8988T (cell line): ENCODE measurements at regions not wholly inside any gene's neighbourhood (a gene's known extent, or its start where the extent isn't known, plus 50 kb on each side); places are given as distances from the start of the nearest gene placed in this dataset.
"Not testable (repeated sequence)": the region's sequence is repeated elsewhere in the genome, so short reads cannot be mapped to it uniquely, and the experiment has no call there.

Experiments
- DNase-seq: peaks from one replicate; pipeline ENCODE4 v3.0.0; 2011

DNA sequence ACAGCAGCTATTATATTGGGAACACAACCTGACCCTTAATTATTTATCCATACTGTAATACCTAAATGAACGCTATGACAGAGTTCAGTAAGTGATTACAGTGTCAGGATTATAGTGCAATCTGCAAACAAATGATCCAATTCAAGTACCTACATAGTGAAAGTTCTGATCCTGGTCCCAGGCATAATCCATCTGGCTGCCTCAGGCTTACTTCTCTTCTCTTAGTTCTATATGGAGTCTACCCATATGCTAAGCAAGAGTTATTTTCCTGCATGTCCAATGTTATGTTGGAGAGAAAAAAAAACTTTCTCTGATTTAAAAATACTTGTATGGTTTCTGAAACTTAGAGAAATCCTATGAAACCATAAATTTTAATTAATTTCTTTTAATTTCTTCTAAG lies 1487.7 kb upstream of the SLC10A2 start:
- no peak for DNase-seq

DNA sequence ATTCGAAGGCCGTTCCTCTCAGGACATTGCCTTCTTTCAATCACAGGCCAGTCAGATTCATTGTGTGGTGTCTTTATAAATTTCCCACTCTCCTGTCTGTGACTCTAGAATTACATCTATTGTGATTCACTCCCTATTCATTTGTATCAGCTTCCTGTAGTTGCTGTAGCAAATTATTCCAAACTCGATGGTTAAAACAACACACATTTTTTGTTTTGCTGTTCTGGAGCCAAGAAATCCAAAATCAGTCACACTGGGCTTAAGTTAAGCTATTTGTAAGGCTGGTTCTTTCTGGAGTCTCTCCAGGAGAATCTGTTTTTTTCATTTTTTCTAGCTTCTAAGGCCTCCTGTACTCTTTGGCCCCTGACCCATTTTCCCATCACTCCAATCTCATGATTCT lies 1487.0 kb upstream of the SLC10A2 start:
- DNase-seq: no peak

DNA sequence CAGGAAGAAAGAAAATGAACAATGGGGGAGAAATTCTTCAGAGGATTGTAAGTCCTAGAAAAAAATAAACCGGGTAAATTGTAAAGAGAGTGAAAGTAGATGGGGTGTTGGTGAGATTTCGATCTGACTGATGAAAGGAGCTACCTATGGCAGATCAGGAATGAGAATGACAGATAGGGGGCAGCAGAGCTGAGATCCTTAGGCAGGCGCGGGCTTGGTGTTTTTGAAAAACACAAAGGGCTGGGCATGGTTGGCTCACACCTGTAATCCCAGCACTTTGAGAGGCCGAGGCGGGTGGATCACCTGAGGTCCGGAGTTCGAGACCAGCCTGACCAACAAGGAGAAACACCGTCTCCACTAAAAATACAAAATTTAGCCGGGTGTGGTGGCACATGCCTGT lies 1468.6 kb upstream of the SLC10A2 start:
- no peak for DNase-seq

DNA sequence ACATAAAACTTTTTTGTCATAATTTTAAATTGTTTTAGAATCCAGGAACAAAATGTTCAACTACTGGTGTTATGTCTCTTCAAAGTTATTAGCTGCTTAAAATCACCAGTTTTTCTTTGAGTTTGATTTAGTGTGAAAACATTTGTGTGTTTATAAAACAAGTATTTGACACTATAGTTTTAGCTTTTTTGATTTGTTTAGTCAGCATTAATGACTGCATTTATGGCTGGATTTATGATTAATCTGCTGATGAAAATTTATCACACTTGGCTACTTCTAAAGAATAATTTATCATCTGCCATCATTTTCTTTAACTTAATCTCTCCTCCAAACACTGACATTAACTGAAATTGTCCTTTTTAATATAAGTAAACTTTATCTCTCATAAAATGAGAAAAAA lies 1465.9 kb upstream of the SLC10A2 start:
- no peak for DNase-seq

DNA sequence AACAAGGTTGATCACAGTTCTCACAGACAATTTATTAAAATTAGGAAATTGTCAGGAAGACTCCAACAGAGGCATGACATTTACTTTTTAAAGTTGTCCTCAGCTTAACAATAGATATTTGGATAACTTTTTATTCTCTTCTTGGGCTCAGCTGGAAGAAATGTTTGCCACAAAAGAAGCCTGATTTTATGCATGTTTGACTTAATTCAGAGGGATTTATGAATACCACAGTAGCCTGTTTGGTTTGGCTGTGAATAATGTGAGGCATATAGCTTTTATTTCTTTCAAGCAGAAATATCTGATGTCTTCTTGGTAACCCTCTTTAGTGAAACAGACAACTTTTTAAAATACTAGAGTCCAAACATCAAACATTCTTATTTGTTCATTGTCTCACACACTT lies 1464.5 kb upstream of the SLC10A2 start:
- DNase-seq: no peak

DNA sequence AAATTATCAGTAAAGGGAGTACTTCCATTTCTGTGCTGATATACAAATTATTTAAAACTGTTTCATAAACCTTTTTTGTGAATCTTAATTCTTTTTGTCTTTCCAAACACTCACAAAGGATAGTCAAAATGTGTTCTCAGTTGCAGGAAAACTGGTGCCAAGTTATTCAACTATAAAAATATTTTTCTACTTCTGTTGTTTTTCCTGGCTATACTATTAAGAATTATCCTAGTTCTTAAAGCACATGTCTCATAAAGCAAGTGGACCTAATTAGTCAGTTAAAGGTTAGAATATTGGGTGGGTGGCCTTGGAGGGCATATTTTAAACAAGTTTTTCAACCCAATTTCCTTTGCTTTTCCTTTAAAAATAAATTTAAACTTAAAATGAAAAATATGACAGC lies 1460.3 kb upstream of the SLC10A2 start:
- DNase-seq: no peak

DNA sequence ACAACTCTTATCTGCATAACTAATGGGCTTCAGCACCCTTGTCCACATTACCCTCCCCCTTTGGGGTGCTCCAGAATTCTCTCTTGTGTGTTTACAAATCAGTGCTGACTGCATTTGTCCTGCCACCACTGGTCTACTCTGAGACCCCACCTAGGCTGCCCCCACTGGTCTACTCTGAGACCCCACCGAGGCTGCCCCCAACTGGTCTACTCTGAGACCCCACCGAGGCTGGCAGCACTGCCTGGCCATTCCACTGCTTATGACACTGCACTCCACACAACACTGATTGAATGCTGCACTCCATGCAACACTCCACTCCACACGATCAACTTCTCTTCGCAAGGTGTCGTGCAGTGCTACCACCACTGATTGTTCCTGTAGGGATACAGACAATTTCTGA lies 1459.2 kb upstream of the SLC10A2 start:
- no peak for DNase-seq

DNA sequence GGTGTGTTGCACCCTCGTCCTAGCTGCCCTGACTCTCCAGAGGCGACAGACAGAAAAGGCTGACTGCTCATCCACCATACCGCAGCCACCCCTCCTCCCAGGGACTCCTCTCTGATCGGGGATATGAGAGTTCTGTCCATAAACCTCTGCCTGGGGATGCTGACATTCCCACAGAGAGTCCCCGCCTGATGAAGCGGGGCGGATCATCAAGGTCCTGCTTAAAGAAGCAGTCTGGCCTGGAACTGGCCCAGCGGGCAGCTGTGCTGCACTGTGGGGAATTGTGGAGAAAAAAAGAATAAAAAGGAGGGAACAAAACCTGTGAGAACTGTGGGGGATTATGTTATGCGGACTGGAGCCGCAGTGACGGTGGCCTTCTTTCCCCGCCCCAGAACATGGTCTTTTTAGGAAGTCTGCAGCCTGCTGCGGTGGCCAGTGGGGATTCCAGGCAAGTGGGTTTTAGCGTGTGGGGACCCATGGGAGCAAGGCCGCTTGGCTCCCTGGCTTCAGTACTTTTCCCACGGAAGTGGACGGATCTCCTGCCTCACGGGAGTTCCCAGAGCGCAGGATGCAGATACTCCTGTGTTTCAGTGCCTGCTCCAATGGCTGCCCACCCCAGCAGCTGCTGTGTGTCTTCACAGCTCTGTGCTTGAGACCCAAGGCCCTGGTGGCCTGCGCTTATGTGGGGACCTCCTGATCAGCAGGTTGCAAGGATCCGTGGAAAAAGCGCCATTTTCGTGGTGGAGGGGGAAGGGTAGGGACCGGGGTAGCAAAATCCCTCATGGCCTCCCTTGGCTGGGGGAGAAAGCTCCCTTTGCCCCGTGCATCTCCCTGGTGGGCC lies 1456.2 kb upstream of the SLC10A2 start:
- no peak for DNase-seq

DNA sequence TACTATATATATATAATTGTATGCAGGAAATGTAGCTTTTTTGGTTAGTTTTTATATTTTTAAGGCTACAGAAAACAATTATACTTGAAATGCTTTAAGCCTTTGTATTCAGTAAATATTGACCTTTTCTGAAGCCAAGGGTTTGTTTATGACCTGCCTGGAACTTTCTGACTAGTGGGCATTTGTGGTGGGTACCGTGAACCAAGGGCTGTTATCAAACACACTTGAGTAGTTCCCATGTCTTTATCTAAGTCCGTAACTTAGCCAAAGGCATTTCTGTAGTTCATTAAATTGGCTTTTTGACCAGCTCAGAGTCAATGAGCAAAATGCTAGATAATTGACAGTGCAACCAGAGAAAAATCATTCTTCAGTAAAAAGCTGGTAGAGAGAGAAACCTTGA lies 1444.2 kb upstream of the SLC10A2 start:
- DNase-seq: no peak

DNA sequence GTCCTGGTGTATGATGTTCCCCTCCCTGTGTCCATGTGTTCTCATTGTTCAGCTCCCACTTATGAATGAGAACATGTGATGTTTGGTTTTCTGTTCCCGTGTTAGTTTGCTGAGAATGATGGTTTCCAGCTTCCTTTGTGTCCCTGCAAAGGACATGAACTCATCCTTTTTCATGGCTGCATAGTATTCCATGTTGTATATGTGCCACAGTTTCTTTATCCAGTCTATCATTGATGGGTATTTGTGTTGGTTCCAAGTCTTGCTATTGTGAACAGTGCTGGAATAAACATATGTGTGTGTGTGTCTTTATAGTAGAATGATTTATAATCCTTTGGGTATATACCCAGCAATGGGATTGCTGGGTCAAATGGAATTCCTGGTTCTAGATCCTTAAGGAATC lies 1427.3 kb upstream of the SLC10A2 start:
- DNase-seq: not testable (repeated sequence)

DNA sequence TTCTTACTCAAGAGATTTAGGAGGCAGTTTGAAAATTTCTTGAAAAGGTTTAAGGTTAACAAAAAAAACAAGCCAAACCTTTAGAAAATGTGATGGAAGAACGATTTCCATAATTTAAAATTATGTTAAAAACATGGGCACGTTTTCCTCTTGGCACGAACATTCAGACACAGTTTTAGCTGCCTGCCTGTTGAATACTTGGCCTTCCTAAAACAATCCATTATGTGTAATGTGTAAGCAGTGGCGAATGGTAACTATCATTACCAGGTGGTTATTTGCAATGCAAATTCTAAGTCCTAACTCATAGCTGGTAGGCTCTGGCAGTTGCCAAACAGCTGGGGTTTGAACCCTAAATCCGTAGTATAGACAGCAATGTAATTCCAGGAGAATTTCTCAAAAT lies 1425.7 kb upstream of the SLC10A2 start:
- no peak for DNase-seq

DNA sequence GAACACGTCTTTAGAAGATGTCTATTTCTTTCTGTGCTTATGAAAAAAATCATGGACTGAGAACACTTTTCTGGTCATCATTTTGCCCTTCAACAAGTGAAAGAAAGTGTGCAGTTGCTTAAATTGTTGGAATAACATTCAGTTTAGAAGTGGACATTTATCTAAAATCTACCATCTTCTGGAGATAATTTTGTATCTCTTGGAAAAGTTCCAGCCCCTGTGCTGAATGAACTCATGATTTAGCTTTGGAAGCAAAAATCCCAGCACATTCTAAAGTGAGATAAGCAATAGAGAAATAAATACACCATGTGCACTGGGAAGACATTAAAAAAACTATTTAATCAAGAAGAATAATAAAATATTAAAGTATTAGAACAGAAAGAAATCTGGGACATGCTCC lies 1420.8 kb upstream of the SLC10A2 start:
- DNase-seq: no peak

DNA sequence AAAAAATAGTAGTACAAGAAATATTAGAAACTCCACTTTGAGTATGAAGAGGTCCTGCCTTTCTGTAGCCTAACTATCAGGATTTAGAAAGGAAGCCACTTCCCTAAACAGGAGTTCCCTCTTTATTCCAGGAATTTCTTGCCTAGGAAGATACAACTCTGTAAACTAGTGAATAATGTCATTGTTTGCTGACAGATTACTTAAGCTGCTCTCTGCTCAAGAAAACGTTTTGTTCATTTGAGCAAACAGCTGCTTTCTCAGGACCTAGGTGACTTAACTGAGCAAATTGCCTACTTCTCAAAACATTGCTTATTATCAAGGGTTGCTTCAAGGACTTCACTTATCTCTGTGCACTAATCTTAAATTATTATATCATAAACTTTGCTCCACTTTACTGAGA lies 1419.4 kb upstream of the SLC10A2 start:
- DNase-seq: no peak

DNA sequence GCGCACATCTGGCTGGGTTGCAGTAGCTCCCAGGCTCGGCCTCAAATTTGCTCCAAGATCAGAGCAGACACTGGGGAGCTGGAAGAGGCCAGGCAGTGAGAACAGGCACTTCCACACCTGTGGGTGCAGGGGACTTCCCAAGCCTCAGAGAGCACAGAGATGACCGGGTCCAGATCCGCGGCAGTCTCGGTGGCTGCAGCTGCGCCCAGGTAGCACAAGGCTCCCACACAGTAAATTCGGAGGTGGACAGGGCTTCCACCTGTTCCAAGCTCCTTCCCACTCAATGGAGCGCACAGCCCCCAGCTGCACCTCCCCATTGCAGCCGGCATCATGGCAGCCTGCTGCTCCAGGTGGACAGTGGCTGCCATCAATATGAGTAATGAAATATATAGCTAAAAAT lies 1417.4 kb upstream of the SLC10A2 start:
- DNase-seq: no peak

DNA sequence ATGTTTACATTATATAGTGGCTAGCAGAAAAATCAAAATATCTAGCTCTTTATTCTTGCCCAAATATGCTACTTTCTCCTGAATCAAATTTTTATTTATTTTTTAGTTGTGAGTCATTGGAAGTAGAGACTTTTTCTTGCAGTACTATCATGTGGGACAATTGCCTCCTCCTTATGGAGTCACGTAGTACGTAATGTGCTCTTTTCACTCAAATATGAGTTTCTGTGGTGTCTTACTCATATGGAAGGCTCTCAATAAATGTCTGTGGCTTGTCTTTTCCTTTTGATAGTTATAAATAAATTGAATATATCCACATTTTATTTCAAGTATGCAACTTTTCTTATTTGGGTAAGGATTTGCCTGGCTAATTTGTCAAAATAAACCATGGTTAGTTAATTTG lies 1411.0 kb upstream of the SLC10A2 start:
- DNase-seq: no peak

DNA sequence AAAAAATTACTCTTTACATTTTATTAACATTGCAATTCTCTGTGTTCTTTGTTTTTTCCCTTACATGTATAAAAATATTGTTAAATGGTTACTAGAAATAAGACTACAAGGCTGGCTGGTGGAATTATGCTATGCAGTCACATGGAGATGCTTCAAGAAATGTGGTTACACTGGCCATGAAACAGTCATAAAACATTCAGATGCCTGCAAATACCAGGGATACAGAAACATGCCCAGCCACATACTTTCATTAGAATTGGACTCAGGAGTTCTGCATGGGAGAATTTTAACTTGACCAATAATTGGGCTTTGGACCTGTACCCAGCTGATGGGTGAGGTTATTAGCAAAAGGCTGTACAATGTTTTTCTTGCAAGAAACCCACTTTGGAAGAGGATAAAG lies 1407.7 kb upstream of the SLC10A2 start:
- no peak for DNase-seq

DNA sequence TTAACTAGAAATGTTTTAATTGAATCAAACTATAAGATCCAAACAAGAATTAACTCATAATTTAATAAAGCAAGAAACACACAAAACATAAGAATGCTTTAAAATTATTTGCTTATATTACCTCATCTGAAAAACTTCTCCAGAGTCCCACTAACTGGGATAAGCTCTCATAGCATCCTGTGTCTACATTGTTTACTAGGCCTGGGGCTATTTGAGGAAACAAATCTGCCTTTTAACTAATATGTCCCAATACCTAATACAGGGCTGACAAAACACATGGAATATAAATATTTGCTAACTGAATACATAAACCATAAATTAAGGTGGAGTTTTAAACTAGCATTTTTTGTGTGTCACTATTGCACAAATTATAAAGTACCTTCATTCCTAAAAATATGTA lies 1399.8 kb upstream of the SLC10A2 start:
- no peak for DNase-seq

DNA sequence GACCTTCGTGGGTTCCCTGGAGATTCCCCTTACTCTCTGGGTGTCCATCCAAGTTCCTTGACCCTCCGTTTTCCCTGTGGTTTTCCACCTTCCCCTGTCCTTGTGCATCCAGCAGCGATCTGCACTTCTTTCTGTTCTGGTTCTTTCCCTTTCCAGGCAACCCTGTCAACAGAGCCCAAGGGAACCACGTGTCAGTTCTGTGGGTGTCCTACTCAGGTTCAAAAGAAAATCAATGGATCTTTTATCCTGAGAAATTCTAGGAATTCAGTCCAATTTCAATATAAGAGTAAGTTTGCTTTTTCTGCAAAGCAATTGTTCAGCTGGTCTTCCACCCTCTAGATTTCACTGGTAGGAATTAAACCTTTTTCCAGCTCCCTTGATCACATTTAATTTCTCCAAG lies 1394.8 kb upstream of the SLC10A2 start:
- DNase-seq: no peak

DNA sequence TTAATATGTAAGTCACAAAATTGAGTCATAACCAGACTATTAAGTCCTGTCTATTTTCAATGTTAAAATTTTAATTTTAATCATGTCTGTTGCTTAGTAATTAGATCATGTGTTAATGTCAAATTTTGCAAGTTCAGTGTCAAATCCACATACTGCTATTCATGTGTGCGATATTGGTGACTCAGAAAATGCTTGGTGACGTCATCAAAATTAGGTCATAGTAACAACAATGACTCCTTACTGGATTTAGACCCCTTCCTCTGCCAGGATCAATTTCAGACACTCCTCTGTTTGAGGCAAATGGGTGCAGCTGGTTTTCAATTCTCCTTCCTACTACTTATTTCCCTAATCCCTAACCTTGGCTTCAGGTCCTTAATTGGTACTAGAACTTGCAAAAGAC lies 1394.3 kb upstream of the SLC10A2 start:
- DNase-seq: no peak

DNA sequence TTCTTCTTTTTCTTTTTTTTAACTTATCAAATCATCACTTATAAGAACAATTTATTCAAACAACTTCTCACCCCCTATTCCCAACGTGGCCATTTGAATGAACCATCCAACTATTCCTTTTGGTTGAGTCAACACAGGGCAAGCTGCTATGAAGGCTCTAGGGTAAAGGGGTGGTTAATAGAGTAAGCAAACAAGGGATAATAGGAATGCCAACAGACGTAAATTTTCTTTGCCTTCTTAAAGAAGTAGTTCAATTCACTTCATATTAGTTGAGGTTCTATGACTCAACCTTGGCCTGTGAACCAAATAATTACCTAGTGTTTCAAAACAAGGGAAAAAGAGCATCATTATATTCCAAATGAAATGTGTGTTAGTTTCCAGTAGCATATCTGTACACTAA lies 1383.8 kb upstream of the SLC10A2 start:
- no peak for DNase-seq

DNA sequence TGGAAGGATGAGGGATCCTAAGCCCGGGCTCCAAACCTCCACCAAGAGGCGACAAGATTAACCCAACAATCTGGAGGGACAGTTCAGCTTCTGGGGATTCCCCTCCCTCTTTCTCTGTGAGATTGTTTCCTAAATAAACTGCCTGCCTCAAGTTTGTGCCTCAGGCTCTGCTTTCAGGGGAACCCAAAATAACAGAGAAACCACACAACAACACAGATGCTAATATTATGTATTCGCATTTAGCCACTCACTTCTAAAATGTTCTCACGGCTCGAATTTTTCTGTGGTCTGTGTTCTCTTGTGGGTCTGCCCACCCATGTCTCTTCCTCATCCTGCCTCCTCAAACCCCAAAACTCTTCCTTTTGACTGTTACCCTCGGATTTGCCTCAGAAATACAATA lies 1381.1 kb upstream of the SLC10A2 start:
- DNase-seq: no peak

DNA sequence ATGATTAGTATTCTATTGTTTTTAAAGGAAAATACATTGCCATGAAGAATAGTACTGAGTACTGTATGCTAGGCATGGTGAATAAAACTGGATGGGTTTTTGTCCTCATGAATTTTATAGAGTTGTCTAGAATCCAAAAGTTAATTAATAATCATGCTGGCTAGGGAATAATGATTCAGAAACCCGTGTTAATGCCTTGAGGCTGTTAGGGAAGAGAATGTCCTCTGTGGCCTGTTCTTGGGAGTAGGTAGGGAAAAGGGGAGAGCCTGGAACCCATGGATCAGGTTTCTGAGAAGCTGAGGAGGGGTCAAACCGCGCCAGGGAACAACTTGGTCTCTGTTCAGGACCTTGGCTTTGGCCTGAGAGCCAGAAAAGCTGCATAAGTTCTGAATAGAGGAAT lies 1376.3 kb upstream of the SLC10A2 start:
- DNase-seq: no peak

DNA sequence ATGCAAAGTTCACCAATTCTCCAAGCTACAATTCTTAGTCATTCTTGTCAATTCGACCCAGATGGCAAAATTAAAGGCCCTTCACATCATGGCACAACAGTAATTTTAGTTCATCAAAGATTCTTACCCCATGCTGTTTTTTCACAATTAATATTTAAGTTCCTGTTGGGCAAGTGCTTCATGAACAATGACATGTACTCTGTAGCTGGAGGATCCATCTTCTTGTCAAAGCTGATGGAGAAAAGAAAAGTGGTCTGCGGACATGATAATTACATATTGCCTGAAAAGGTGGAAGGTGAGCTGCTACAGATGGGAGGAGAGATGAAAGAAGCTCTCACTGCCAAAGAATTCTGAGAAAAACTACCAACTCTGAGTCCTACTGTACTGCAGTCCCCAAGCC lies 1370.3 kb upstream of the SLC10A2 start:
- DNase-seq: no peak

DNA sequence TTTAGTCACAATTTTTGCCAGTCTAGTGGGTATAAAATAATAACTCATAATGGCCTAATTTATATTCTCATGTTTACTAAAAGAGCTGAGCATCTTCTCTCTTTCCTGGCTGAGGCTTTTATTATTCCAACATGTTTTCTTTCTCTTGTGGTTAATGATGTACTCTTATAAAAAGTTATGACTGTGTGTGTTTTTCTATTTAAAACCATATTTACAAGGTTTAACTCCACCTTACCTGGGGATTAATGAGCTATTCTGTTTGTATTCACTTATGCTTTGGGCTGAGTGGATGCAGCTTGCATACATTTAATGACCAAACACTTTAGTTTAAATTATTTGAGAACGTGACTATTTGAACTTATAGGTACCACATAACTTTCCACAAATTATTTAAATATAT lies 1365.7 kb upstream of the SLC10A2 start:
- DNase-seq: no peak

DNA sequence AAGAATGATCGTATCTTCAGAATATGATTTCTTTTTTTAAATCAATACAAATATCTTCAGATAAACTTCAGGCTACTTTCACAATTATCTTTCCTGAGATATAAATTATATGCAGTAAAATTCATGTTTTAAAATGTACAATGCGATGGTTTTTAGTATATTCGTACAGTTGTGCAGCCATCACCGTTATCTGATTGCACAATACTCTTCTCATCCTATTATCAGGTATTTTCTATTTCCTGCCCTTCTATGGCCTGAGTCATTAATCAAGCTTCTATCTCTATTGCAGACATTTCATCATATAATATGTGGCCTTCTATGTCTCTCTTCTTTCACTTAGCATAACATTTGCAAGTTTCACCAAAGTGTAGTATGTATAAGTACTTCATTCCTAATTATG lies 1360.2 kb upstream of the SLC10A2 start:
- DNase-seq: no peak

DNA sequence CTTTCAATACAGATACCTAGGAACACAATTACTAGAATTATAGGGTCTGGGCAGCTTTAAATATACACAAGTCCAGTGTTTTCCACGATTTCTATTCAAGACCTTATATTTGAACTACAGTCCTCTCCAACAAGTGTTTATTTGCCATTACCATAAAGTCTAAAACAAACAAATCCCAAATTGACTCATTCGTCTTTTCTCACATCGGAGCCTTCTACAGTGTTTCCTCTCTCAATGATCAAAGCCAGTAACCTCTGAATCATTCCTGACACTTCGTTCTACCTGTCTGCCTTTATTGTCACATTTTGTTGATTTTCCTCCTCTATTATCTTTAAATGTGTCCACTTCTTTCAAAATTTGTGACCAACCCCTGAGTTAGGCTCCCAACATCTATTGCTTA lies 1356.5 kb upstream of the SLC10A2 start:
- DNase-seq: no peak
